GM23248 (cell line): ENCODE measurements at regions not wholly inside any gene's neighbourhood (a gene's known extent, or its start where the extent isn't known, plus 50 kb on each side); places are given as distances from the start of the nearest gene placed in this dataset.
"Not testable (repeated sequence)": the region's sequence is repeated elsewhere in the genome, so short reads cannot be mapped to it uniquely, and the experiment has no call there.

Experiments
- EZH2 ChIP-seq: fragments of 200-600 bp; sonication (generic); IDR thresholded peaks from 2 replicates; pipeline ENCODE4 v1.6.1; 2018; ENCODE audit warnings: antibody characterized with exemption, mild to moderate bottlenecking; ENCODE audit not compliant: insufficient read depth, poor library complexity, severe bottlenecking
- EZH2phosphoT487 ChIP-seq: fragments of 200-600 bp; sonication (generic); IDR thresholded peaks from 2 replicates; pipeline ENCODE4 v1.6.1; 2018; ENCODE audit warnings: antibody characterized with exemption, moderate library complexity, mild to moderate bottlenecking, low read depth; ENCODE audit not compliant: insufficient read depth

DNA sequence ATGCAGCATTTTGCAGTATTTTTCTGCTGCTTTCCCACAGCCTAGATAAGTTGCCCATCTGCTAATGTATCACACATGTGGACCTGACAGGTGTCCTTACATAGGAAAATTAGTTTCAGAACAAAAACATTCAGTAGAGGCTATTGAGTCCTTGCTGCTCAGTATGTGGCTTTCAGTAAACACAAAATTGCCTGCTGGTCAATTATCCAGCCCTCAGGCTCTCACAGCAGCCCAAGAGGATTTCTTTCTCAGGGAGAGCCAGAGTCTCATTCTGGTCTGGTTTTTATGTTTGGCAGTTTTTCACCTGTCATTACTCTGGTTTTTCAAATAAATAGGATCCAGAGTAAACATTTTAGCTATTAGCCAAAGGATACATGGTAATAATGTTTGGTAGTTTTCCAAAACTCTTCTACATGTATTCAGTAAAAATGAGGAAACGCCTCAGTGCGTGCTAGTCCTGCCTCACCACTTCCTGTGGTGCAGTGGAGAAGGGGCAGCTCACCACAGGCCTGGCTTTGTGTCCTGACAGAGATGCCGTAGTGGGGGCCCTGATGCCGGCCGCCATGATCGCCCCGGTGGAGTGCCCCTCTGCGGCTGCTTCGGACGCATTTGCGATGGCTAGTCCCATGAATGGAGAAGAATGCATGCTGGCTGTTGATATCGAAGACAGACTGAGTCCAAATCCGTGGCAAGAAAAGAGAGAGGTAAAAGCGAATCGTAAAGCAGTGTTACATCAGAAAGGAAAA lies 80.5 kb upstream of the FAN1 start:
- not testable (repeated sequence) for TF ChIP-seq EZH2phosphoT487, EZH2
